ENCODE measurements at regions not wholly inside any gene's neighbourhood (a gene's known extent, or its start where the extent isn't known, plus 50 kb on each side); places are given as distances from the start of the nearest gene placed in this dataset.

- ChIA-PET CTCF (ENCODE audit: low intra/inter-chr PET ratio, low total read pairs) (no interaction called here), POLR2A (no interaction called here)
- H3K36me3 ChIP-seq (replicated peaks in 1 of 2; ENCODE audit: control insufficient read depth in 1 of 2, insufficient read depth in 2 of 2, low read length in 2 of 2), result no peaks in the 10 kb centered on the region
- no peak overlapping the region for H3K4me3 ChIP-seq (replicated peaks in 1 of 3; ENCODE audit: insufficient read depth in 1 of 3, low read depth in 2 of 3, low read length in 3 of 3)
- H3K9me3 ChIP-seq (ENCODE audit: low read length), result no peaks in the 10 kb centered on the region
- H4K20me1 ChIP-seq (ENCODE audit: insufficient read depth, low read length), result no peaks in the 10 kb centered on the region
- H3K9ac ChIP-seq (ENCODE audit: insufficient read depth, low read depth, low read length), result no peak overlapping the region
- H3K27me3 ChIP-seq (ENCODE audit: control insufficient read depth in 1 of 2, insufficient read depth in 2 of 2, low read length in 2 of 2), result no peaks in the 10 kb centered on the region
- intact Hi-C loops (cut with micrococcal nuclease; ENCODE audit: unreplicated experiment), result no loop called here
- no peak overlapping the region for H3K4me2 ChIP-seq (ENCODE audit: low read depth, low read length)
- no peak for TF ChIP-seq ZNF776 (CRISPR knock-in tag; IDR thresholded peaks at IDR 0.05)
- TF ChIP-seq ZNF549 (CRISPR knock-in tag; IDR thresholded peaks at IDR 0.05), result no peak
- no peak for TF ChIP-seq SMAD3 (CRISPR knock-in tag; IDR thresholded peaks at IDR 0.05)
- TF ChIP-seq ZNF619 (CRISPR knock-in tag; IDR thresholded peaks at IDR 0.05), result no peak
- TF ChIP-seq KDM5B (CRISPR knock-in tag; IDR thresholded peaks at IDR 0.05; ENCODE audit: borderline replicate concordance), result no peak
- H3K4me1 ChIP-seq (ENCODE audit: insufficient read depth, low read length), result no peaks in the 10 kb centered on the region
- FAIRE-seq, result no peak
- no peaks in the 10 kb centered on the region for H3K79me2 ChIP-seq (ENCODE audit: insufficient read depth, low read length)
- in situ Hi-C loops (cut with HindIII; ENCODE audit: extremely low pct_ligation_motif_present, low pct_unique_long_range_greater_than_20kb), result no loop called here
- ATAC-seq, result no peak
- DNase-seq (ENCODE audit: low spot score), result no peak
- H3K27ac ChIP-seq (ENCODE audit: extremely low read length, insufficient read depth, low read length), result no peak overlapping the region
- H2AFZ ChIP-seq (ENCODE audit: low read length), result no peak overlapping the region
- WGBS (ENCODE audit: low lambda C conversion rate), result 15% methylated on average over 4 of the region's 4 CpGs
- BruUV-seq (replicated peaks), result no TSS peak
These were observed 233.3 kb upstream of the GRAMD2B start for GRCh38 chr5:126189862-126190261.

- no peaks in the 10 kb centered on the region for H3K9me3 ChIP-seq (ENCODE audit: low read length)
- ChIA-PET POLR2A (no interaction called here), CTCF (ENCODE audit: low intra/inter-chr PET ratio, low total read pairs) (no interaction called here)
- no peak overlapping the region for H3K9ac ChIP-seq (ENCODE audit: insufficient read depth, low read depth, low read length)
- ATAC-seq (no peak), FAIRE-seq (no peak), DNase-seq (ENCODE audit: low spot score) (no peak)
- H2AFZ ChIP-seq (ENCODE audit: low read length), result no peak overlapping the region
- no peaks in the 10 kb centered on the region for H3K4me1 ChIP-seq (ENCODE audit: insufficient read depth, low read length)
- WGBS (ENCODE audit: low lambda C conversion rate), result 36% methylated on average over 4 of the region's 4 CpGs
- no peak overlapping the region for H3K27ac ChIP-seq (ENCODE audit: extremely low read length, insufficient read depth, low read length)
- intact Hi-C loops (cut with micrococcal nuclease; ENCODE audit: unreplicated experiment), result no loop called here
- H3K27me3 ChIP-seq (ENCODE audit: control insufficient read depth in 1 of 2, insufficient read depth in 2 of 2, low read length in 2 of 2), result no peaks in the 10 kb centered on the region
- H4K20me1 ChIP-seq (ENCODE audit: insufficient read depth, low read length), result no peaks in the 10 kb centered on the region
- no TSS peak for BruUV-seq (replicated peaks)
- no peaks in the 10 kb centered on the region for H3K79me2 ChIP-seq (ENCODE audit: insufficient read depth, low read length)
- in situ Hi-C loops (cut with HindIII; ENCODE audit: extremely low pct_ligation_motif_present, low pct_unique_long_range_greater_than_20kb), result no loop called here
- TF ChIP-seq SRSF1 (optimal IDR thresholded peaks at IDR 0.05; ENCODE audit: low read depth, low read length), result no peak
- no peak for TF ChIP-seq ZBTB10 (CRISPR knock-in tag; IDR thresholded peaks at IDR 0.05; ENCODE audit: borderline replicate concordance)
- no peak for TF ChIP-seq ARNTL (CRISPR knock-in tag; IDR thresholded peaks at IDR 0.05)
- no peak for TF ChIP-seq NFIB (CRISPR knock-in tag; IDR thresholded peaks at IDR 0.05; ENCODE audit: borderline replicate concordance)
- TF ChIP-seq CSRNP2 (CRISPR knock-in tag; conservative IDR thresholded peaks at IDR 0.05; ENCODE audit: low read depth), result no peak
- TF ChIP-seq GPN1 (CRISPR knock-in tag; IDR thresholded peaks at IDR 0.05; ENCODE audit: borderline replicate concordance), result no peak
- no peak for TF ChIP-seq RFX1 (IDR thresholded peaks at IDR 0.05)
- no peak for TF ChIP-seq ERF (CRISPR knock-in tag; IDR thresholded peaks at IDR 0.05)
- TF ChIP-seq FOXP1 (IDR thresholded peaks at IDR 0.05), result no peak
- TF ChIP-seq FOXP1 (CRISPR knock-in tag; IDR thresholded peaks at IDR 0.05), result no peak
- TF ChIP-seq HCFC1 (IDR thresholded peaks at IDR 0.05; ENCODE audit: low read depth, low read length), result no peak
- no peak for TF ChIP-seq MEIS2 (CRISPR knock-in tag; IDR thresholded peaks at IDR 0.05)
- H3K4me3 ChIP-seq (replicated peaks in 1 of 3; ENCODE audit: insufficient read depth in 1 of 3, low read depth in 2 of 3, low read length in 3 of 3), result no peak overlapping the region
- H3K4me2 ChIP-seq (ENCODE audit: low read depth, low read length), result no peak overlapping the region
- H3K36me3 ChIP-seq (replicated peaks in 1 of 2; ENCODE audit: control insufficient read depth in 1 of 2, insufficient read depth in 2 of 2, low read length in 2 of 2), result no peaks in the 10 kb centered on the region
These were observed 231.0 kb upstream of the GRAMD2B start for GRCh38 chr5:126192226-126192625.

All from HepG2 (cell line).